Astrocyte (in vitro differentiated cells and primary cell): ENCODE measurements at regions not wholly inside any gene's neighbourhood (a gene's known extent, or its start where the extent isn't known, plus 50 kb on each side); places are given as distances from the start of the nearest gene placed in this dataset.
"Not testable (repeated sequence)": the region's sequence is repeated elsewhere in the genome, so short reads cannot be mapped to it uniquely, and the experiment has no call there.

ENCODE experiments used
- CTCF ChIP-seq: IDR thresholded peaks from 2 replicates; pipeline ENCODE4 v1.5.1; 2011; ENCODE audit warnings: low read depth, mild to moderate bottlenecking, inconsistent platforms, low read length, moderate library complexity; ENCODE audit not compliant: insufficient read depth
- EZH2 ChIP-seq: IDR thresholded peaks from 2 replicates; pipeline ENCODE4 v1.6.1; 2012; ENCODE audit warnings: mild to moderate bottlenecking, low read length, inconsistent platforms; ENCODE audit not compliant: insufficient read depth

- not testable (repeated sequence) for TF ChIP-seq CTCF, EZH2
Measured at GRCh38 chr12:131225066-131225380, 271.3 kb downstream of the ADGRD1 start.
